HG03469 (cell line): ENCODE measurements at regions not wholly inside any gene's neighbourhood (a gene's known extent, or its start where the extent isn't known, plus 50 kb on each side); places are given as distances from the start of the nearest gene placed in this dataset.

ENCODE experiments used
- ATAC-seq: cut with Tn5 transposase; IDR thresholded peaks from one replicate; pipeline ENCODE4 v1.9.1; 2021; ENCODE audit warnings: mild to moderate bottlenecking, moderate library complexity, moderate number of reproducible peaks; ENCODE audit not compliant: unreplicated experiment

GRCh38 chr7:46532571-46532970 lies 611.5 kb upstream of the IGFBP3 start:
- ATAC-seq = no peak

GRCh38 chr7:46530081-46530750 lies 609.1 kb upstream of the IGFBP3 start:
- ATAC-seq = no peak

GRCh38 chr7:46527360-46527759 lies 606.3 kb upstream of the IGFBP3 start:
- ATAC-seq = no peak

- ATAC-seq = no peak
These were observed 604.8 kb upstream of the IGFBP3 start for GRCh38 chr7:46525876-46526275.

GRCh38 chr7:46524350-46524749 lies 603.3 kb upstream of the IGFBP3 start:
- ATAC-seq = no peak

- no peak for ATAC-seq
These were observed 601.4 kb upstream of the IGFBP3 start for GRCh38 chr7:46522354-46522906.

GRCh38 chr7:46518713-46519112 lies 597.6 kb upstream of the IGFBP3 start:
- no peak for ATAC-seq

GRCh38 chr7:46515844-46516590 lies 594.9 kb upstream of the IGFBP3 start:
- no peak for ATAC-seq

- ATAC-seq = no peak
These were observed 592.4 kb upstream of the IGFBP3 start for GRCh38 chr7:46513447-46513848.

- no peak for ATAC-seq
These were observed 591.9 kb upstream of the IGFBP3 start for GRCh38 chr7:46512891-46513413.

GRCh38 chr7:46511442-46512215 lies 590.6 kb upstream of the IGFBP3 start:
- ATAC-seq = no peak

GRCh38 chr7:46508583-46508982 lies 587.5 kb upstream of the IGFBP3 start:
- no peak for ATAC-seq

GRCh38 chr7:46507560-46507959 lies 586.5 kb upstream of the IGFBP3 start:
- ATAC-seq = no peak

- ATAC-seq = no peak
These were observed 573.4 kb upstream of the IGFBP3 start for GRCh38 chr7:46494441-46494840.

GRCh38 chr7:46494028-46494427 lies 573.0 kb upstream of the IGFBP3 start:
- ATAC-seq = no peak

GRCh38 chr7:46493196-46493595 lies 572.1 kb upstream of the IGFBP3 start:
- ATAC-seq = no peak

- no peak for ATAC-seq
These were observed 571.4 kb upstream of the IGFBP3 start for GRCh38 chr7:46492466-46492865.

- no peak for ATAC-seq
These were observed 569.3 kb upstream of the IGFBP3 start for GRCh38 chr7:46490406-46490805.

GRCh38 chr7:46489106-46489505 lies 568.0 kb upstream of the IGFBP3 start:
- no peak for ATAC-seq

- no peak for ATAC-seq
These were observed 567.5 kb upstream of the IGFBP3 start for GRCh38 chr7:46488607-46489006.
